MM.1S (cell line): ENCODE measurements at regions not wholly inside any gene's neighbourhood (a gene's known extent, or its start where the extent isn't known, plus 50 kb on each side); places are given as distances from the start of the nearest gene placed in this dataset.

Source experiments
- DNase-seq: peaks from one replicate; pipeline ENCODE4 v3.0.0-alpha.2; 2015
- H2AFZ ChIP-seq: fragments of 300-600 bp; sonication (generic); 2 replicates; pipeline ENCODE4 v1.6.0; 2016; ENCODE audit warnings: antibody characterized with exemption, low read length
- H3F3A ChIP-seq: fragments of 300-600 bp; sonication (generic); 2 replicates; pipeline ENCODE4 v1.6.1; 2016; ENCODE audit warnings: mild to moderate bottlenecking, antibody characterized with exemption, low read length, moderate library complexity, mixed read lengths; ENCODE audit not compliant: insufficient read depth
- H3K27ac ChIP-seq: fragments of 300-600 bp; sonication (generic); 2 replicates; pipeline ENCODE4 v1.5.1; 2016; ENCODE audit warnings: mild to moderate bottlenecking, low read length
- H3K27me3 ChIP-seq: fragments of 300-600 bp; sonication (generic); replicated peaks from 2 replicates; pipeline ENCODE4 v1.6.0; 2016; ENCODE audit warnings: low read length; ENCODE audit not compliant: insufficient read depth
- H3K36me3 ChIP-seq: fragments of 300-600 bp; sonication (generic); replicated peaks from 2 replicates; pipeline ENCODE4 v1.6.1; 2016; ENCODE audit warnings: mild to moderate bottlenecking, low read length, mixed read lengths; ENCODE audit not compliant: insufficient read depth
- H3K4me1 ChIP-seq: fragments of 300-600 bp; sonication (generic); 2 replicates; pipeline ENCODE4 v1.6.1; 2016; ENCODE audit warnings: low read length, mixed read lengths
- H3K4me2 ChIP-seq: fragments of 300-600 bp; sonication (generic); 2 replicates; pipeline ENCODE4 v1.6.0; 2016; ENCODE audit warnings: low read depth, low read length
- H3K4me3 ChIP-seq: fragments of 300-600 bp; sonication (generic); 2 replicates; pipeline ENCODE4 v1.5.1; 2016; ENCODE audit warnings: low read length, mixed read lengths
- H3K79me2 ChIP-seq: fragments of 300-600 bp; sonication (generic); 2 replicates; pipeline ENCODE4 v1.6.1; 2016; ENCODE audit warnings: mixed run types, low read length, mixed read lengths
- H3K9ac ChIP-seq: fragments of 300-600 bp; sonication (generic); 2 replicates; pipeline ENCODE4 v1.6.1; 2016; ENCODE audit warnings: low read length, mixed read lengths
- H3K9me2 ChIP-seq: fragments of 300-600 bp; sonication (generic); replicated peaks from 2 replicates; pipeline ENCODE4 v1.6.1; 2016; ENCODE audit warnings: mild to moderate bottlenecking, low read length, mixed read lengths; ENCODE audit not compliant: insufficient read depth
- H3K9me3 ChIP-seq: fragments of 300-600 bp; sonication (generic); replicated peaks from 2 replicates; pipeline ENCODE4 v1.6.1; 2016; ENCODE audit warnings: mild to moderate bottlenecking, low read length, mixed read lengths; ENCODE audit not compliant: insufficient read depth
- H4K20me1 ChIP-seq: fragments of 300-600 bp; sonication (generic); 2 replicates; pipeline ENCODE4 v1.6.1; 2016; ENCODE audit warnings: mild to moderate bottlenecking, low read length, moderate library complexity, mixed read lengths; ENCODE audit not compliant: insufficient read depth
- EZH2 ChIP-seq: fragments of 300-600 bp; sonication (generic); optimal IDR thresholded peaks from 2 replicates; pipeline ENCODE3; 2017; ENCODE audit warnings: low read depth, mild to moderate bottlenecking, antibody characterized with exemption, low read length, mixed read lengths
- EZH2phosphoT487 ChIP-seq: fragments of 300-600 bp; sonication (generic); IDR thresholded peaks from 2 replicates; pipeline ENCODE4 v1.6.1; 2018; ENCODE audit warnings: antibody characterized with exemption, low read length
- TF ChIP-seq, protein P1 (sequence below): fragments of 300-600 bp; sonication (generic); IDR thresholded peaks from 2 replicates; pipeline ENCODE4 v1.5.1; 2016; ENCODE audit warnings: antibody characterized with exemption, low read length, mixed read lengths

DNA sequence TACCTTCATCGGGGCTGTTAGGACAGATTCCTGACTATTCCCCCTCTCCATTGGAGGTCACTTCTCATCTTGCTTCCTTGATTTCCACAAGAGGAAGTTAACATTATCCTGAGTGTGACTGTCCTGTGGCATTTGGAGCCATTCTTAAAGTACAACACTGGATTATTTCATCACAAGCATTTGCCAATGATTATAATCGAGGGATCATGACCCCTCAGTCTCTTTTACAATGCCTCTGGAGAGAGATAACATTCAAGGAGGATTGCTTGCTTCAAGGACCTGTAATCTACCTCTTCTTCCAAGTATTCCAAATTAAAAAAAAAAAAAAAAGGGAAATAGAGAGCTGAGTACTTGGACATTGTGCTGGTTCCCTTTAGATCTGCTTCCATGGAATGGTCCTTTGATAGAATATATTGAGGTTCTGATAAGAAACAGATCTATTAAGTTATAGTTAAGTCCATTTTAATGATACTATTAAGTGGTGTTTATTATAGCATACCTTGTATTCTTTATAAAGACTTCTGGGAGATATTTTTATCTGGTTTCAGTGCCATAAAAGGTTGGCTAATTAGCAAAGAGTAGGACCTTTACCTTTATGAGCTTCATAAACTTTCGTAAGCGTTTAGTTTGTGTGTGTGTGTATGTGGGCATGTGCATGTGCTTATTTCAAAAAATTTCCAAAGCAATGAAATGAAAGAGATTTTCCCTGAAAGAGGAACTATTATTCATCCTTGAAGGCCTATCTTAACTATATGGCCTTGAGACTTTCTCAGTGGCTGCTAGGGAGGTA, 469.1 kb downstream of the DHX35 start:
- Histone ChIP-seq H3K9me3 (no peaks in the 10 kb centered on the region), H3K36me3 (no peaks in the 10 kb centered on the region), H3K27me3 (no peaks in the 10 kb centered on the region), H3K4me2 (no peak overlapping the region), H4K20me1 (no peaks in the 10 kb centered on the region), H3F3A (no peaks in the 10 kb centered on the region), H2AFZ (no peak overlapping the region), H3K9me2 (no peaks in the 10 kb centered on the region), H3K79me2 (no peaks in the 10 kb centered on the region), H3K4me1 (no peaks in the 10 kb centered on the region), H3K27ac (no peak overlapping the region), H3K4me3 (no peak overlapping the region), H3K9ac (no peak overlapping the region)
- TF ChIP-seq EZH2 (no peak), EZH2phosphoT487 (no peak)
- TF ChIP-seq, protein P1, sequence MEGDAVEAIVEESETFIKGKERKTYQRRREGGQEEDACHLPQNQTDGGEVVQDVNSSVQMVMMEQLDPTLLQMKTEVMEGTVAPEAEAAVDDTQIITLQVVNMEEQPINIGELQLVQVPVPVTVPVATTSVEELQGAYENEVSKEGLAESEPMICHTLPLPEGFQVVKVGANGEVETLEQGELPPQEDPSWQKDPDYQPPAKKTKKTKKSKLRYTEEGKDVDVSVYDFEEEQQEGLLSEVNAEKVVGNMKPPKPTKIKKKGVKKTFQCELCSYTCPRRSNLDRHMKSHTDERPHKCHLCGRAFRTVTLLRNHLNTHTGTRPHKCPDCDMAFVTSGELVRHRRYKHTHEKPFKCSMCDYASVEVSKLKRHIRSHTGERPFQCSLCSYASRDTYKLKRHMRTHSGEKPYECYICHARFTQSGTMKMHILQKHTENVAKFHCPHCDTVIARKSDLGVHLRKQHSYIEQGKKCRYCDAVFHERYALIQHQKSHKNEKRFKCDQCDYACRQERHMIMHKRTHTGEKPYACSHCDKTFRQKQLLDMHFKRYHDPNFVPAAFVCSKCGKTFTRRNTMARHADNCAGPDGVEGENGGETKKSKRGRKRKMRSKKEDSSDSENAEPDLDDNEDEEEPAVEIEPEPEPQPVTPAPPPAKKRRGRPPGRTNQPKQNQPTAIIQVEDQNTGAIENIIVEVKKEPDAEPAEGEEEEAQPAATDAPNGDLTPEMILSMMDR: no peak
- no peak for DNase-seq

DNA sequence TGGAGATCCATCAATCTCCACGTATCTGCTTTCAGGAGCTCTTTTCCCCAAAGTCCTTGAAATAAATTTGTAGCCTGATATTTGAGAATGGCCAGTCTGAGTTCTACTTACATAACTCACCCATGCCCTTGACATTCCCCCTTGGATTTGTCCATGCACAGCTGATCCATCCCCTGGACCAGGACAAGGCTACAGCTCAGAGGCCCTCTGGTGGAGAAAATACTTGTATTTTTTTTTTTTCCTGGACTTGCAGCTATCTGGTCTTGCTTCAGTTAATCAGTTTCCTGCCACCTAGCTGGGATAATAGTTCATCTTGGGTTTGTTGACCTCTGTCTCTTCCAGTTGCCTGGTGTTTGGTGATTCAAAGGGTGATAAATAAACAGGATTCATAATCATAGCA, 467.6 kb downstream of the DHX35 start:
- Histone ChIP-seq H2AFZ (no peak overlapping the region), H3K4me3 (no peak overlapping the region), H3K36me3 (no peaks in the 10 kb centered on the region), H3K27me3 (no peaks in the 10 kb centered on the region), H4K20me1 (no peaks in the 10 kb centered on the region), H3K9me2 (no peaks in the 10 kb centered on the region), H3K9ac (no peak overlapping the region), H3K27ac (no peak overlapping the region), H3F3A (no peaks in the 10 kb centered on the region), H3K4me2 (no peak overlapping the region), H3K4me1 (no peaks in the 10 kb centered on the region), H3K9me3 (no peaks in the 10 kb centered on the region), H3K79me2 (no peaks in the 10 kb centered on the region)
- no peak for TF ChIP-seq EZH2
- TF ChIP-seq, protein P1: no peak; the same call in 1 of the 2 replicates
- no peak for TF ChIP-seq EZH2phosphoT487
- DNase-seq: no peak

DNA sequence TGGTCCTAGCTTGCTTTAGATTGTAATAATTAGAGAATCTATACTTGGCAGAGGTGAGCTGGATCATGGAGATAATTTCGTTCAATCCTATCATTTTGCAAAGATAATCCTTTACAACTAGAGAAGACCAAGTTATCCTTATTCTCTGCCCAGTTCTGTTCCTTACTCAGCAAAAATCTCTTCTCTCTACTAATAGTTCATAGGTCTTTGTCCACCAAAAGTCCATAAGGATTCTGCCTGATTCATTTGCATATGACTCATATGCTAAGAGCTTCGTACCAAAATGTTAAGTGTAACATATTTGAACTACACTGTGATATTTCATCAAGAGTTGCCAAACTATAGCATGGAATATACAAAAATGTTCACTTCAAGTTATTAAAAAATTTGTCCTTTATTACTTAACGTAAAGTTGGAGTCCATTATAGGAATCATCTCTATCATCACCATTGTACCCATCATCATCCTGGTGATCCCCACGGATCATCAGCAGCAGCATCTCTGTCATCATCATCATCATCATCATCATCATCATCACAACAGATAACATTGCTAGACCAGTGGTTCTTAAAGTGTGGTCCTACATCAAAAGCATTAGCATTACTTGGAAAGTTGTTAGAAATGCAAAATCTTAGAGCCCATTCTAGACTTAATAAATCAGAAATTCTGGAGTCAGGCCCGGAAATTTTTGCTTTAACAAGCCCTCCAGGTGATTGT, 463.0 kb downstream of the DHX35 start:
- H3K4me1 ChIP-seq: no peaks in the 10 kb centered on the region
- DNase-seq: no peak
- no peaks in the 10 kb centered on the region for H3K27me3 ChIP-seq

More for the DNA sequence above, 463.0 kb downstream of the DHX35 start:
- no peak overlapping the region for H3K4me2 ChIP-seq
- H3K79me2 ChIP-seq: no peaks in the 10 kb centered on the region
- H3K4me3 ChIP-seq: no peak overlapping the region
- no peaks in the 10 kb centered on the region for H3F3A ChIP-seq
- H3K36me3 ChIP-seq: no peaks in the 10 kb centered on the region
- no peak overlapping the region for H2AFZ ChIP-seq
- no peaks in the 10 kb centered on the region for H4K20me1 ChIP-seq
- TF ChIP-seq EZH2phosphoT487: no peak
- TF ChIP-seq, protein P1: no peak
- TF ChIP-seq EZH2: no peak
- H3K9ac ChIP-seq: no peak overlapping the region
- H3K27ac ChIP-seq: no peak overlapping the region
- no peaks in the 10 kb centered on the region for H3K9me2 ChIP-seq
- no peaks in the 10 kb centered on the region for H3K9me3 ChIP-seq
